IMR-90 (cell line): ENCODE measurements at regions not wholly inside any gene's neighbourhood (a gene's known extent, or its start where the extent isn't known, plus 50 kb on each side); places are given as distances from the start of the nearest gene placed in this dataset.

Experiments
- ATAC-seq: fragments of 200-7000 bp; cut with Tn5 transposase; 2 replicates; pipeline ENCODE4 v1.9.1; 2020; ENCODE audit warnings: low read depth, mild to moderate bottlenecking, moderate library complexity
- BruUV-seq: library from RNA; stranded (reverse); fragments of 400-500 nt; replicated peaks from 2 replicates; lab custom pipeline; 2021; lab: Mats Ljungman, UMichigan
- CTCF ChIA-PET: fragments of 300-600 bp; formaldehyde crosslinking; extraction: SDS; loops from one replicate; lab custom pipeline; 2021; ENCODE audit warnings: antibody characterized with exemption; lab: Yijun Ruan, JAX
- POLR2A ChIA-PET: fragments of 300-600 bp; sonication (Branson Sonifier 250); formaldehyde crosslinking; loops from one replicate; lab custom pipeline; 2022; ENCODE audit warnings: antibody characterized with exemption; ENCODE audit not compliant: unreplicated experiment; lab: Charles Lee
- DNase-seq: peaks from one replicate; pipeline ENCODE4 v3.0.0; 2013
- H2AFZ ChIP-seq: replicated peaks from 2 replicates; pipeline ENCODE3; 2013; ENCODE audit warnings: low read length, mild to moderate bottlenecking; ENCODE audit not compliant: poor library complexity
- H2AK5ac ChIP-seq: 2 replicates; pipeline ENCODE4 v1.6.1; 2013; ENCODE audit warnings: low read depth, low read length, inconsistent platforms
- H2AK9ac ChIP-seq: replicated peaks from 2 replicates; pipeline ENCODE3; 2013; ENCODE audit warnings: mild to moderate bottlenecking, low read depth, low read length, moderate library complexity; ENCODE audit not compliant: poor library complexity
- H2BK120ac ChIP-seq: 2 replicates; pipeline ENCODE4 v1.6.1; 2013; ENCODE audit warnings: low read depth, low read length, inconsistent platforms
- H2BK15ac ChIP-seq: 3 replicates; pipeline ENCODE4 v1.6.1; 2013; ENCODE audit warnings: low read depth, low read length, inconsistent platforms
- H2BK20ac ChIP-seq: 2 replicates; pipeline ENCODE4 v1.6.1; 2013; ENCODE audit warnings: low read depth, mild to moderate bottlenecking, inconsistent platforms, low read length, moderate library complexity
- H2BK5ac ChIP-seq: 2 replicates; pipeline ENCODE4 v1.6.1; 2013; ENCODE audit warnings: mild to moderate bottlenecking, low read depth, low read length, inconsistent platforms; ENCODE audit not compliant: poor library complexity, severe bottlenecking
- H3K14ac ChIP-seq: replicated peaks from 2 replicates; pipeline ENCODE4 v1.6.1; 2013; ENCODE audit warnings: low read depth, low read length, inconsistent platforms
- H3K18ac ChIP-seq: 2 replicates; pipeline ENCODE4 v1.6.1; 2013; ENCODE audit warnings: low read depth, low read length, control low read depth
- H3K23ac ChIP-seq: 2 replicates; pipeline ENCODE4 v1.6.1; 2013; ENCODE audit warnings: low read depth, low read length, inconsistent platforms
- H3K27ac ChIP-seq: 2 replicates; pipeline ENCODE4 v1.5.1; 2013; ENCODE audit warnings: mild to moderate bottlenecking, control low read depth, low read length; ENCODE audit not compliant: insufficient read depth
- H3K27me3 ChIP-seq: 2 replicates; pipeline ENCODE4 v1.6.1; 2013; ENCODE audit warnings: low read length; ENCODE audit not compliant: control insufficient read depth, insufficient read depth
- H3K36me3 ChIP-seq: 2 replicates; pipeline ENCODE4 v1.6.1; 2013; ENCODE audit warnings: low read length, mixed read lengths; ENCODE audit not compliant: control insufficient read depth, insufficient read depth
- H3K4ac ChIP-seq: 2 replicates; pipeline ENCODE4 v1.6.1; 2013; ENCODE audit warnings: low read depth, low read length, inconsistent platforms
- H3K4me1 ChIP-seq: 2 replicates; pipeline ENCODE4 v1.6.1; 2013; ENCODE audit warnings: low read length, mixed read lengths; ENCODE audit not compliant: control insufficient read depth, insufficient read depth
- H3K4me2 ChIP-seq: 2 replicates; pipeline ENCODE4 v1.6.1; 2013; ENCODE audit warnings: low read depth, mild to moderate bottlenecking, control low read depth, low read length, moderate library complexity
- H3K4me3 ChIP-seq: 2 replicates; pipeline ENCODE4 v1.5.1; 2013; ENCODE audit warnings: low read depth, mild to moderate bottlenecking, control low read depth, low read length, moderate library complexity; ENCODE audit not compliant: insufficient read depth
- H3K56ac ChIP-seq: 2 replicates; pipeline ENCODE4 v1.6.1; 2013; ENCODE audit warnings: low read length, inconsistent platforms; ENCODE audit not compliant: insufficient read depth; ENCODE audit errors: extremely low read depth
- H3K79me1 ChIP-seq, 2 experiments: 2 replicates each; pipeline ENCODE4 v1.6.1; 2013; ENCODE audit warnings: low read length in 2 of 2, inconsistent platforms in 1 of 2, low read depth in 1 of 2
- H3K9ac ChIP-seq: 2 replicates; pipeline ENCODE4 v1.6.1; 2013; ENCODE audit warnings: low read depth, low read length, control low read depth
- H3K9me1 ChIP-seq: 2 replicates; pipeline ENCODE4 v1.6.1; 2013; ENCODE audit warnings: low read length, inconsistent platforms; ENCODE audit not compliant: insufficient read depth
- H3K9me3 ChIP-seq: 2 replicates; pipeline ENCODE4 v1.6.1; 2013; ENCODE audit warnings: low read length; ENCODE audit not compliant: control insufficient read depth, insufficient read depth
- H4K20me1 ChIP-seq: 2 replicates; pipeline ENCODE4 v1.6.1; 2013; ENCODE audit warnings: low read length, inconsistent platforms; ENCODE audit not compliant: insufficient read depth
- H4K5ac ChIP-seq: 2 replicates; pipeline ENCODE4 v1.6.1; 2013; ENCODE audit warnings: mild to moderate bottlenecking, low read depth, low read length, control low read depth
- H4K8ac ChIP-seq, 2 experiments: 2 replicates each; pipeline ENCODE4 v1.6.1; 2013; ENCODE audit warnings: low read depth in 2 of 2, low read length in 2 of 2, control low read depth in 1 of 2, inconsistent platforms in 1 of 2
- H4K91ac ChIP-seq: 2 replicates; pipeline ENCODE4 v1.6.1; 2013; ENCODE audit warnings: low read depth, low read length, inconsistent platforms; ENCODE audit not compliant: insufficient read depth
- BHLHE40 ChIP-seq: fragments of 150-350 bp; IDR thresholded peaks from 2 replicates; pipeline ENCODE4 v1.6.1; 2016; ENCODE audit warnings: mild to moderate bottlenecking, low read depth, low read length
- CHD1 ChIP-seq: IDR thresholded peaks from 2 replicates; pipeline ENCODE4 v1.6.1; 2012; ENCODE audit warnings: low read depth, low read length, improper control_type of control experiment
- FOS ChIP-seq: fragments of 150-350 bp; IDR thresholded peaks from 2 replicates; pipeline ENCODE4 v1.6.1; 2016; ENCODE audit warnings: low read depth, low read length
- MAFK ChIP-seq: IDR thresholded peaks from 2 replicates; pipeline ENCODE4 v1.6.1; 2012; ENCODE audit warnings: low read depth, low read length, improper control_type of control experiment
- MAZ ChIP-seq: IDR thresholded peaks from 2 replicates; pipeline ENCODE4 v1.6.1; 2012; ENCODE audit warnings: low read depth, mild to moderate bottlenecking, low read length, improper control_type of control experiment, moderate library complexity, borderline replicate concordance
- MXI1 ChIP-seq: IDR thresholded peaks from 2 replicates; pipeline ENCODE4 v1.6.1; 2012; ENCODE audit warnings: low read depth, mild to moderate bottlenecking, low read length, moderate library complexity, borderline replicate concordance
- NFE2L2 ChIP-seq: fragments of 150-350 bp; IDR thresholded peaks from 2 replicates; pipeline ENCODE4 v1.6.1; 2016; ENCODE audit warnings: low read depth, mild to moderate bottlenecking, low read length
- POLR2A ChIP-seq: IDR thresholded peaks from 2 replicates; pipeline ENCODE4 v1.6.1; 2012; ENCODE audit warnings: mild to moderate bottlenecking, low read depth, low read length
- RAD21 ChIP-seq: IDR thresholded peaks from 2 replicates; pipeline ENCODE4 v1.6.1; 2012; ENCODE audit warnings: low read length, improper control_type of control experiment
- RFX5 ChIP-seq: IDR thresholded peaks from 2 replicates; pipeline ENCODE4 v1.8.0; 2012; ENCODE audit warnings: low read depth, mild to moderate bottlenecking, low read length, moderate library complexity
- SMC3 ChIP-seq: fragments of 150-350 bp; IDR thresholded peaks from 2 replicates; pipeline ENCODE4 v1.6.1; 2016; ENCODE audit warnings: low read depth, mild to moderate bottlenecking, antibody characterized with exemption, low read length, moderate library complexity
- dilution Hi-C: fragments of 300-500 bp; cut with HindIII; formaldehyde crosslinking; loops from one replicate; pipeline ENCODE4 v1.14.3; 2018; ENCODE audit warnings: low sequenced_read_pairs; ENCODE audit not compliant: unreplicated experiment
- in situ Hi-C: fragments of 300-500 bp; cut with MboI; formaldehyde crosslinking; loops from 3 replicates; pipeline ENCODE4 v1.14.3; 2019; ENCODE audit warnings: low sequenced_read_pairs, inconsistent platforms, mixed read lengths
- intact Hi-C: fragments of 100-400 bp; cut with micrococcal nuclease; formaldehyde crosslinking; loops from 2 replicates; pipeline ENCODE4 v1.10.0; 2022

DNA sequence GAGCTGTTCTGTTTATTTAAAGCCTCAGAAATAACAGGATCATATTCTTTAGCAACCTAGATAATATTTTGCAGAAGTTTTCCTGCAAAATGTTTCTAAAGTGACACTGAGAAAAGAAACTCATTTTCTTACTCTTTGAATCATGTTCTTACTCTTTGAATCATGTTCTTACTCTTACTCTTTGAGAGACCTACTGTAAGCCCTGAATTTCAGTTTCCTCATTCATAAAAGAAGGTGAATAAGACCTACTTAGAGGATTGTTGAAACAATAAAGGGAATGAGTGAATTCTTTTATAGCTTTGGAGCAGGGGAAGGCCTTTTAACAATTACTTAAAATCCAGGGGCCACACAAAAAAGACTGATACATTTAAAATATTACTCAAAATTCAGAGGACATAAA is 221.7 kb upstream of the CMC1 start:
- Histone ChIP-seq H2AK9ac (no peak overlapping the region), H3K4me1 (no peaks in the 10 kb centered on the region), H2BK120ac (no peak overlapping the region), H3K4me2 (no peak overlapping the region), H2AFZ (no peak overlapping the region), H2BK20ac (no peak overlapping the region), H3K9me3 (no peaks in the 10 kb centered on the region; the same call in 1 of the 2 replicates), H4K8ac (no peak overlapping the region), H4K5ac (no peak overlapping the region), H4K20me1 (no peaks in the 10 kb centered on the region), H3K4ac (no peak overlapping the region), H3K18ac (no peak overlapping the region), H2BK15ac (no peak overlapping the region), H3K27ac (no peak overlapping the region), H3K23ac (no peak overlapping the region), H3K56ac (no peak overlapping the region), H3K27me3 (no peaks in the 10 kb centered on the region), H2BK5ac (no peak overlapping the region), H3K4me3 (no peak overlapping the region), H3K9me1 (no peaks in the 10 kb centered on the region), H3K36me3 (no peaks in the 10 kb centered on the region), H4K91ac (no peak overlapping the region), H2AK5ac (no peak overlapping the region), H3K79me1 (no peaks in the 10 kb centered on the region), H3K9ac (no peak overlapping the region), H3K14ac (no peak overlapping the region)
- ATAC-seq: no peak
- no TSS peak for BruUV-seq
- no peak for DNase-seq
- in situ Hi-C loops: no loop called here
- intact Hi-C loops: no loop called here
- dilution Hi-C loops: no loop called here
- CTCF ChIA-PET: interaction anchor here (0.8 kb wide), 1 partner anchor 196 kb away, joined by 3 read pairs; no protein-coding TSS in a partner anchor
- TF ChIP-seq POLR2A: no peak
- no peak for TF ChIP-seq MAZ
- no peak for TF ChIP-seq FOS
- TF ChIP-seq RAD21: no peak
- TF ChIP-seq BHLHE40: no peak
- no peak for TF ChIP-seq MXI1
- no peak for TF ChIP-seq SMC3
- TF ChIP-seq RFX5: no peak
- TF ChIP-seq MAFK: no peak
- no peak for TF ChIP-seq NFE2L2
- no peak for TF ChIP-seq CHD1
- POLR2A ChIA-PET: no interaction called here
